COLO668 (cell line): ENCODE measurements at regions not wholly inside any gene's neighbourhood (a gene's known extent, or its start where the extent isn't known, plus 50 kb on each side); places are given as distances from the start of the nearest gene placed in this dataset.
"Not testable (repeated sequence)": the region's sequence is repeated elsewhere in the genome, so short reads cannot be mapped to it uniquely, and the experiment has no call there.

Experiments used
- DNase-seq: peaks from one replicate; lab custom pipeline; 2025; ENCODE audit not compliant: unreplicated experiment; lab: John Stamatoyannopoulos, UW

- DNase-seq = no peak
These were observed 727.7 kb downstream of the USP25 start for GRCh38 chr21:16457498-16457897.

- no peak for DNase-seq
These were observed 731.2 kb downstream of the USP25 start for GRCh38 chr21:16460936-16461335.

- not testable (repeated sequence) for DNase-seq
These were observed 734.6 kb downstream of the USP25 start for GRCh38 chr21:16464211-16464889.

DNA sequence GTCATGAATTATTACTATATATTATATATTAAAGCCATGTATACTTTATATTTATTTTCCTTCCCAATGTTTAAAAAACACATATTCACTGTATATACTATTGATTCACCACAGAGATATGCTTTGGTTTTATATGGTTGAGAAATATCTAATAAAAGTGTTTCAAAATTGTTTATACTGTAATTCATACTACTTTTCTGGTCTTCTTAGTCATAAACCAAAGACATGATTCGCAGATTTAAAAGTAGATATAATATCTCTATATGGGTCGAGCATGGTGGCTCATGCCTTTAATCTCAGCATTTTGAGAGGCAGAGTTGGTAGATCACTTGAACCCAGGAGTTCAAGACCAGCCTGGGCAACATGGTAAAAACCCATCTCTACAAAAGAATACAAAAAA, 738.4 kb downstream of the USP25 start:
- no peak for DNase-seq

DNA sequence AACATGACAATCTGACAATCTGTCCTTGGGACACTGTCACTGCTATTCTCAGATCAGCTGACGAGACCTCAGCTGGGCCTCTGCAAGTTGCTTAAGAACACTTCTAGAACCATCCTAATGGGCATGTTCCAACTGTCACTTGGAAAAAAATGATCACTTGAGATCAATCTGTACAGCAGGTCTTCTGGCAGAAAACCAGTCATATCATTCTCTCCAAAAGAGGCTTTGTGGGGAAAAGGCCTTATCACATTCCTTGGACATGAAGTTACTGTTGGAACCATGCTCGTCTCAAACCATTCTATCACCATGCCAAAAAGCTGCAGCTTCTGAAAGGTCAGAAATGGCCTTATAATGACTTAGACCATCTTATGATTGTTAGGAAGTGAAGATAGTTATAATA, 744.2 kb downstream of the USP25 start:
- no peak for DNase-seq

GRCh38 chr21:16476056-16476825, 746.5 kb downstream of the USP25 start:
- no peak for DNase-seq

DNA sequence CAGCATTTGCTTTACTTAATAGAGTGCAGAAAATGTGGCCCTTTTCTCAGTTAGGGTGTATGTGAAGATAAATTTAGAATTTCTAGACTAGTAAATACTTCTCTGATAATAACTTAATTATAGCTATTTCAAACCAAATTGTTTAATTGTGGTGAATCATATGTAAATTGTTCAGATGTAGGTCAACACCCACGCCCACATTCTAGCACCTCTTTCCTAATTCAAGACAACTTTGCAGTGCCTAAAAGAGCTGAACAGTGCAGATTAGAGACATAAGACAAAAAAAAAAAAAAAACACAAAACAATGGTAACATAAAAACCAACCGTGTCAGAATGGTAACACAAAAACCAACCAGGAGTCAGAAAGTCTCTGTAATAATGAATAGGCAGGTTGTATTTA, 758.3 kb downstream of the USP25 start:
- DNase-seq = no peak

DNA sequence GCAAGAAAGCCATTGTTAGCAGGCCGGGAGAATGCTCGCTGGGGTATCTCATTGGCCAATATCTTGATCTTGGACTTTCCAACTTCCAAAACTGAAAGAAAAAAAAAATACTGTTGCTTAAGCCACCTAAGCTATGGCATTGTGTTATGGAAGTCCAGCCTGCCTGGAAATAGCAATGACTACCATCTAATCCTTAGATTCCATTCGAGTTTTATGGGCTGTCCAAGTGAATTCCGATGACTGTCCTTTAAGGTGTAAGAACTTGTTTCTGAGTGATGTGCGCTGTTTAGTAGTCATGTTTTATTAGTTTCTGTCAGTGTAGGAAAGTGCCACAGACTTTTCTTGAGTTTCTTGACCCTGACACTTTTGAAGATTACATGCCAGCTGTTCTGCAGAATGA, 762.6 kb downstream of the USP25 start:
- no peak for DNase-seq

DNA sequence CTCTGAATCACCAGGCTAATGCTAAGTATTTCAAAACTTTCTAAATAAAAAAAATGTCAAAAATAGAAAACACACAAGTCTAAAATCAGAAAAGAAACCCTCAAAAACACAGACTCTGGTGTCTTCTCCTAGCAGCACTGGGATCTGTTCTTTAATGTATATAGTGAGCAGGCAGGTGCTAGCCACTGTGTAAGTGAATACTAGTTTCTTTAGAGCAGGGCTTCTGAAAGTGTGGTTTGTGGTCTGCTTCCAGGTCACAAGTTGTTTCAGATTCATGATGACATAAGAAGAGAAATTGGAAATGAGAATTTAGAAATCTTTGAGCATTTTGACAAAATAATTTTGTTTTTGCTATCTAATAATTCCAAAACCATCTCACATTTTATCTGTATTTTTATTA, 763.1 kb downstream of the USP25 start:
- DNase-seq = no peak

DNA sequence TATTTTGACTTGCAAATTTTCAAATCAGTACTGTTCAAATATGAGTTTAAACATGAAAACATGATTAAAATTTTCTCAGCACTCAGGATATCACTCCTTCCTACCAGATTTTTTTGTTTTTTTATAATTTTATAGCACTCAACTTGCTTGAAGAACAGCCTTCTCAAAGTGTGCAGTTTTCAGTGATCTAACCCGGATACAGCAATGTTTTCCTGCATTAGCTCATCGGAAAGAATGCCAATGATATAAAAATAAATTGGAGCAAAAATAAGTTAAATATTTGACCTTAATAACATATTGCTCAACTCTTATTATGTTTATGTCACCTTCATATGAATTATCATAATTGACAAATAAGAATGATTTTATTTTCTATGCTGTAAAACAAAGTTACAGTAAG, 766.8 kb downstream of the USP25 start:
- no peak for DNase-seq

DNA sequence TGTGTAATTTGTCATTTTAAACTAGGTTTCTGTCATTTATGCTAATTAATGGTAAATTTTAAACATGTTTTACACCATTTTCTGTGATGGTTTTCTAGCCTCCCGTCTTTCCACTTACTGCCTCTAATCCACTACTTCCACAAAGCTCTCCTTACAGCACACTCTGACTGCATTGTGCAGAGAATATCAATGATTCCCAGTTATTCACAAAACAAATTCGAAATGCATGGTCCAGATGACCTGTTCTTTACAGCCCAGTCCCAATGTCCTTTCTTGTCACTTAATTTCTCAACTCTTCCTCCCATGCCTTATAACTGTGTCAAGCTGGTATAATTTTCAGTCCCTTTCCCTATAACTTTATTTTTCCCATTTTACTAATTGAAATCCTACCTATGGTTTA, 770.5 kb downstream of the USP25 start:
- DNase-seq = no peak

- no peak for DNase-seq
These were observed 772.5 kb downstream of the USP25 start for GRCh38 chr21:16502273-16502672.

DNA sequence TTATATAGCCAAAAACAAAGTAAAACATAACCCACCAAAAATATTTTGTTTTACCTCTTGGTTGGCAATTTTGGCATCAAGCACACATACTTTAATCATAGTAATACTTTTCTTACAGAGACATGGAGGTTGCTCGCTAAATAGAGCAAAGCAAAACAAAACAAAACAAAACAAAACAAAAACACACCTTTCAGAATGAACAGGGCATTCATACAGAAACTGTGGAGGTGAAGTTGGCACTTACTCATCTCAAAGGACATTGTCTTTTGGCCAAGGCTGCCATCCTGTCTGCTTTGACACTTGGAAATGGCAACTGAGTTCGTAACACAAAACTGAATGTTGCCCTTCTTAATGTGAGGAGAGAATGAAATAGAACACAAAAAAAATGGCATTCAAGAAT, 773.1 kb downstream of the USP25 start:
- DNase-seq = no peak

- no peak for DNase-seq
These were observed 774.5 kb downstream of the USP25 start for GRCh38 chr21:16504281-16504680.

DNA sequence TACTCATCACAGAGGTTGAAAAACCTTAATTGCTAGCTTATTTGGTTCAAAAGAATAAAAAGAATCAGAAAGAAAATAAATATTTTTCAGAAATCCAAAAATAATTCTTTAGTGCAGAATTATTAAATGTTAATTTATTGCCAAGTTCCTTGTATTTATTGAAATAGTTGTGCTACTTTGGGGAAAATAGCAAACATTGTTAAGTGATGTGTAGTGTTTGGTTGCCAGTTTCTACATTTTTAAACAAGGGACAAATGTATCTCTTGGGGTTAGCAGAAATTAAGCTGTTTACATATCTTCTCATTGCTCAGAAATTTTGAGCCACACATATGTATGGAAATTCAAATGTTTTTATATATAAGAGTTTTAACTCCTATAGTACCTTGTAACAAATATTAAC, 775.0 kb downstream of the USP25 start:
- no peak for DNase-seq

DNA sequence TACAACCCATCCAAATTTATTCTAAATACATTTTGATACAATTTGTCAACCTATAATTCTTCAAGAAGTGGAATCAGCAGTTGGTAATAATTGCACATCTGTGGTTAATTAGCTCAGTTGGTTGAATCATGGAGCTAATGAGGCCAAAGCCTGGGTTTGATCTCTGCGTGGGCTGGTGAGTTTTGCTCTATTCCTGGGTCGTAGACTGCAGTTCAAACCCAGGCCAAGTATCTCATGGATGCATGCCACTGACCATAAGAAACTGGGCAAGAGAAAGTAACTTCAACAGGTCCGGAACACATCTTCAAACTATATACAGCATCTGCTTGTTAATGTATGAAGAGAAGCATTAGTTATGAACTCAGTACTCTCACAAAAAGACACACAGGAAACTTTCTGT, 779.7 kb downstream of the USP25 start:
- DNase-seq = no peak

- no peak for DNase-seq
These were observed 784.5 kb downstream of the USP25 start for GRCh38 chr21:16514316-16514715.

GRCh38 chr21:16517383-16517782, 787.6 kb downstream of the USP25 start:
- DNase-seq = no peak

- DNase-seq = no peak
These were observed 789.3 kb downstream of the USP25 start for GRCh38 chr21:16519036-16519435.

DNA sequence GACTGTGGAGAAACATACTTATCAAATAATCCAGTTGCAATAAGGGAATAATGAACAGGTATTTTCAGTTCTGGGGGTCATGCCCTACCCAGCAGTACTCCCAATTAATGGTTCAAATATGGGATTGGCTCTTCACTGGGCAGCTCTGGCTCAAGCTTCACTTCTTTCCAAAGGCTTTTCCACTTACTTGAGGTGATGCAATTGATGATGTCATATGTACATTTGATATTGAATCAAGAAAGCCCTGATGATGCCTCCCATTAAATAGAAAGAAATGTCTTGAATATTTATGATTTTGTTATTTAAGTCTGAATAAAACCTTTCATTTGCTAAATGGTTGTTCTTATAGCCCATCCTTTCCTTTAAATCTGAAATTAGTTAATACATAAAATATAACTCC, 789.9 kb downstream of the USP25 start:
- no peak for DNase-seq

DNA sequence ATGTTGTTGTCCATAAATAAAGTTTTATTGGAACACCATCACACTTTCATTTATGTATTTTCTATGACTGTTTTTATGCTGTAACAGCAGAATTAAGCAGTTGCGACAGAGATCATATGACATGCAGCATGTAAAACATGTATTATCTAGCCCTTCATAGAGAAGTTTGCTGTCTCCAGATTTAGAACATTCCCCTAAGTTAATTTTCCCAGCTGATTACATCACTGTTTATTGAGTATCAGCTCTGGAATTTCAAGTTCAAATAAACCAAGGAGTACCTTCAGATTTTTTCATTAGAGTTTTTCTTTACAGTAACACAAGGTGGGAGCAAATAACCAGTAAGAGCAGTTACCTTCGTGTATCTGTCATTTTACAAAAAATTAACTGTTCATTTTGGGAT, 792.8 kb downstream of the USP25 start:
- no peak for DNase-seq

DNA sequence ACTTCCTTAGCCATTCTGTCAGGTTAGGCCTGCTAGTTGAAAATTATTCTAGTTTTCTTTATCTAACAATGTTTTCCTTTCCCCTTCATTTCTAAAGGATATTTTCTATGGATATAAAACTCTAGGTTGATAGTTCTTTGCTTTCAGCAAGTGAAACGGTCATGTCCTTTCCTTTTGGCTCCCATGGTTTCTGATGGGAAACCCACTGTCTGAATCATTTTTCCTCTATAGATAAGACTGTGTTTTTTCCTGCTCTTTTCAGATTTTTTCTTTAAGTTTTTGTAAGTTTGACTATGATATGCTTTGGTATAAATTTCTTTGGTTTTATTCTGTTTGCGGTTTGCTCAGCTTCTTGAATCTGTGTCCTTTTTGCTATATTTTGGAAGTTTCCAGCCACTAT, 800.9 kb downstream of the USP25 start:
- no peak for DNase-seq

DNA sequence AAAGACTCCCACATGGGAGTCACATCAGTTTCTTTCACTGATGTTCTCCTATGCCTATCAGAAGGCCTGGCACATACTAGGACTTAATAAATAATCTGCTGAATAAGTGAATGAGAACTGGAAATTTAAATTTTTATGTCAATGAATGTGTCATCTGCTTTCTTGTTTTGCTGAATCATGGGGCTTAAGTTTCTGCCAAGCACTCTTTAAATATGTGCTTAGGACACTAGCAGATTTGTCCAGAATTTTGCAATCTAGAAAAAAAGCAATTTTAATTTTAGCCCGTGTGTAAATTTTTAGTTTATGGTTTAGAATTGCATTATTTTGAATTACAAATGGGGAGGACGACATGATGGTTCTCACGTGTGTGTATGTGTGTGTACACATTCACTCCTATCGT, 803.1 kb downstream of the USP25 start:
- no peak for DNase-seq
